GM23248 (cell line): ENCODE measurements at regions not wholly inside any gene's neighbourhood (a gene's known extent, or its start where the extent isn't known, plus 50 kb on each side); places are given as distances from the start of the nearest gene placed in this dataset.

ENCODE experiments used
- EZH2 ChIP-seq: fragments of 200-600 bp; sonication (generic); IDR thresholded peaks from 2 replicates; pipeline ENCODE4 v1.6.1; 2018; ENCODE audit warnings: antibody characterized with exemption, mild to moderate bottlenecking; ENCODE audit not compliant: insufficient read depth, poor library complexity, severe bottlenecking
- EZH2phosphoT487 ChIP-seq: fragments of 200-600 bp; sonication (generic); IDR thresholded peaks from 2 replicates; pipeline ENCODE4 v1.6.1; 2018; ENCODE audit warnings: antibody characterized with exemption, moderate library complexity, mild to moderate bottlenecking, low read depth; ENCODE audit not compliant: insufficient read depth

DNA sequence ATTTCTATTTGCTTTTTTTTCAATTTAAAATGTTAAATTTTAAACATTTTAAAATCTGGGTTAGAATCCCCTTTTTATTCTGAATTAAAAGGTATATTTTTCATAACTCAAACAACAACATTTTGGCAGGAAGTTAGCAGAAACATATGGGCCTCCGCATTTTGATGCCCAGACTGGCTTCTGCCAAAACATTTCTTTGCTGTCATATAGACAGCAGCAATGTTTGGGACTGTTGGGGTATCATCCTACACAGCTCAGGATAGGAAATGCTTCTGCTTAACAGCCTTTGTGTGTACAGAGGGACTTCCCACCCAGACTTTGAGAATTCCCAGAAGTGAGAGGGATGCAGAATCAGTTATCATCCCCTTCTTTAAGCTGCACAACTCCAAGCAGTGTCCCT lies 155.4 kb upstream of the PARD3B start:
- TF ChIP-seq EZH2phosphoT487: no peak
- TF ChIP-seq EZH2: no peak
